Embryonic facial prominence (tissue), 1 donor: ENCODE measurements at regions not wholly inside any gene's neighbourhood (a gene's known extent, or its start where the extent isn't known, plus 50 kb on each side); places are given as distances from the start of the nearest gene placed in this dataset.
"Not testable (repeated sequence)": the region's sequence is repeated elsewhere in the genome, so short reads cannot be mapped to it uniquely, and the experiment has no call there.

Experiments used
- DNase-seq: peaks from one replicate; pipeline ENCODE4 v3.0.0-alpha.2; 2016; ENCODE audit errors: extremely low spot score

GRCh38 chr1:69077633-69078032 lies 490.1 kb upstream of the LRRC7 start:
- no peak for DNase-seq

- no peak for DNase-seq
Observed at GRCh38 chr1:69081668-69082067, 486.1 kb upstream of the LRRC7 start.

- no peak for DNase-seq
Observed at GRCh38 chr1:69082312-69082711, 485.4 kb upstream of the LRRC7 start.

GRCh38 chr1:69086148-69086547 lies 481.6 kb upstream of the LRRC7 start:
- no peak for DNase-seq

DNA sequence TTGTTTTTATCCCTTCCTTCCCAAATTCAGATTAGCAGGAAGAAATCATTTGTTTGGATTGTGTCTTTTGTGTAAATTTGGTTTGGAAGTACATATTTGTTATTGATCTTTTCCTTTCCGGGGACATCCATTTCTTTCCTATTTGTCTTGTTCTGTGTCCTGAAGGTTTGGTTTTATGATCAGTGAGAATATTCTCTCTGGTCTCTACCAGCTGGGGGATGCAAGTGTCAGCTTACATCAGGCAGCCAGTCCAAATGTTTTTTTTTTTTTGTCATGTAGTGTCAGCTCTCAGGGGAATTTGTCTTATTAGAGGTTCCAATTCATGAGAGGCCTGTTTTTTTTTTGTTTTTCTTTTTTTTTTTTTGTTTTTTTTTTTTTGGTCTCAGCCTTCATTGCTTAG lies 479.2 kb upstream of the LRRC7 start:
- no peak for DNase-seq

DNA sequence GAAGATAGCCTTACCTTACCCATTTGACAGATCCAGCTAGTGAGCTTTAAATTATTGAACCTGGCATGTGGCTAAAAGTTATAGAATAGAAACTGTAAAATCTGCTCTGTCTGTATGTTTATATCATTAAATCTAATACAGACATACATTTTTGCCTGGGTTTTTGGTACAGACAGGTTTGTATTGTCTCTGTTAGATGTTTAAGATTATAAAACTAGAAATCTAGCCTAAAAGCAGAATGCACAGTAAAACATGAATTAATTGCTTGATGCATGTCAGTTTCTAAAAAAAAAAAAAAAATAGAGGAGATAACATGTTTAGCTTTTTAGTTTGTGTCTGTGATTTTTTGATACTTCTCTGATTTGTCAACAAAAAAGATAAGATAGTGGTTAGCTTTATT lies 477.6 kb upstream of the LRRC7 start:
- no peak for DNase-seq

DNA sequence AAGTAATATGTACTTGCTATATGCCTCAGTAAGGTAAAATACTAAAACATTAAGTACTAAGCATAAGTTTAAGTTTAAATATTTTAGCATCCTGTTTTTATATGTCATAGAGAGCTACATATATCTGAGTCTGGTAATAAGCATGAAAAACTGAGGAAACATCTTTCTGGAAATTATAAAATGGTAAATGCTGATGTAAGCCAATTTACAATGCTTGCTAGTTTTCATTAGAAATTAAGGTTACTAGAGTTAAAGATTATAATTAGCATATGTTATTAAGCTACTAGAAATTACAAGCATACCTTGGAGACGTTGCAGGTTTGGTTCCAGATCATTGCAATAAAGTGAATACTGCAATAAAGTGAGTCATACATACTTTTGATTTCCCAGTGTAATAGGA lies 477.0 kb upstream of the LRRC7 start:
- no peak for DNase-seq

DNA sequence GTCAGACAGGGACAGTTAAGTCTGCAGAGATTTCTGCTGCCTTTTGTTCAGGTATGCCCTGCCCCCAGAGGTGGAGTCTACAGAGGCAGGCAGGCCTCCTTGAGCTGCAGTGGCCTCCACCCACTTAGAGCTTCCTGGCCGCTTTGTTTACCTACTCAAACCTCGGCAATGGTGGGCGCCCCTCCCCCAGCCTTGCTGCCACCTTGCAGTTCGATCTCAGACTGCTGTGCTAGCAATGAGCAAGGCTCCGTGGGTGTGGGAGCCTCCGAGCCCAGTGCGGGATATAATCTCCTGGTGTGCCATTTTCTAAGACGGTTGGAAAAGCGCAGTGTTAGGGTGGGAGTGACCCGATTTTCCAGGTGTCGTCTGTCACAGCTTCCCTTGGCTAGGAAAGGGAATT lies 465.7 kb upstream of the LRRC7 start:
- DNase-seq = not testable (repeated sequence)

DNA sequence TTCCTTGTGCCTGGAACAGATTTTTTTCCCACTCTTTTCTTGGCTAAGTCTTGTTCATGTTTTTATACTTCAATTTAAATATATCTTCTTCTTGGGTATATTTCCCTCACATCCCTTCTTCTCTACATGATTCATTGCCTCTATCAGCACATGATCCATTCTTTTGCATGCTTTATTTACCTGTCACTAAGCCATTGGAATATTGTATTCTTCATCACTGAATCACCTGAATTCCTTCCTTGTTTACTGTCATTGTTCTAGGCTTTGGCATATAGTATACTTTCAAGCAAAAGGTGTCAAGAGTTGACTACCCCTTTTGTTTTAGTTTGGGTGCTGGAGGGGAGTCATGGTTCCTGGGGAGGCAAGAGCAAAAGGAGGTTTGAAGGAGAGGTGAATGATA lies 464.5 kb upstream of the LRRC7 start:
- no peak for DNase-seq

GRCh38 chr1:69103705-69104385 lies 463.9 kb upstream of the LRRC7 start:
- DNase-seq = no peak

DNA sequence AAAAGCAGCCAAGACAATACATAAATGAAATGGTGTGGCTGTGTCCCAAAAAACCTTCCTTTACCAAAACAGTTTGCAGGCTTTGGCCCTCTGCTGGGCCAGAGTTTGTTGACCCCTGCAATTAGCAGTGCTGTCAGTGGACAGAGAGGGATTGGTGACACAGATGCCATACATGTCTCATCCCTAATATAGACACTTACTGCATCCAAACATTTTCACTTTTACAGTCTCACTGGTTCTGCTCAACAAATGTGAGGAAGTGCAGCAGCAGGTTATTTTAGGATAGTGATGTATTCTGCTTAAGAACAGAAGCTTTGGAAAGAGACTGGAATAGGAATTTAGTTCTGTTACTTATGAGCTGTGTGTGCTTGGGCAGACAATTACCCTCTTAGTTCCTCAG lies 462.8 kb upstream of the LRRC7 start:
- no peak for DNase-seq

- DNase-seq = no peak
Observed at GRCh38 chr1:69109277-69109676, 458.4 kb upstream of the LRRC7 start.

- DNase-seq = no peak
Observed at GRCh38 chr1:69110851-69111250, 456.9 kb upstream of the LRRC7 start.

DNA sequence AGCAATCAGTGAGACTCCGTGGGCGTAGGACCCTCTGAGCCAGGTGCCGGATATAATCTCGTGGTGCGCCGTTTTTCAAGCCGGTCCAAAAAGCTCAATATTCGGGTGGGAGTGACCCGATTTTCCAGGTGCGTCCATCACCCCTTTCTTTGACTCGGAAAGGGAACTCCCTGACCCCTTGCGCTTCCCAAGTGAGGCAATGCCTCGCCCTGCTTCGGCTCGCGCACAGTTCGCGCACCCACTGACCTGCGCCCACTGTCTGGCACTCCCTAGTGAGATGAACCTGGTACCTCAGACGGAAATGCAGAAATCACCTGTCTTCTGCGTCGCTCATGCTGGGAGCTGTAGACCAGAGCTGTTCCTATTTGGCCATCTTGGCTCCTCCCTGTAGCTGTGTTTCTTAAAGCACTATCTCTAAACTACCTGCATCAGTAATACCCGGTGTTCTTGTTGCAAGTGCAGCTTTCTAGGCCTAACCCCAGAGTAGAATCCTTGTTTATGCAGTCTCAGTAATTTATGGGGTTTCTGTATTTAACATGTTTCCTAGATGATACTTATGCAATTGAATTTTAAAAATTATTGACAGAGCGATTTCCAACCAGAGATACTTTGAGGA lies 447.5 kb upstream of the LRRC7 start:
- not testable (repeated sequence) for DNase-seq

DNA sequence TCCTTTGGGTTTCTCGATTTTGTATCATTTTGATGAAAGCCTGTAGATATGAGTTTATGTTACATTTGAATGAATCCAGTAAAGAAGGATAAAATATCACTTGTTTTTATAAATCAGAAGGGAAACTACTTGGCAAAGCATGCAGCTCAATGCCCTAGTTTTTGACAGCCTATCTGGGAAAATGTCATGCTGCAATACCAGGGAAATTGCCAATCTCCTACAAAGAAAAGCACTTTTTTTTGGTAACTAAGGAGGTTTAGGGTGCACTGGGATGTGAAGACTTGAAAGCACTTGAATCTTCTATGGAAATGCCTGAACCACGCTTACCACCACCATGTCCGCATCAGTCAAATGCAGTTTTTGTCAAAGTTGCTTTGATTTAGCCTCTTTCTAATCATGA lies 446.9 kb upstream of the LRRC7 start:
- DNase-seq = no peak

GRCh38 chr1:69121723-69122122 lies 446.0 kb upstream of the LRRC7 start:
- DNase-seq = no peak

GRCh38 chr1:69122373-69122772 lies 445.3 kb upstream of the LRRC7 start:
- DNase-seq = no peak

GRCh38 chr1:69123486-69123885 lies 444.2 kb upstream of the LRRC7 start:
- no peak for DNase-seq

- DNase-seq = peak; percentile 14
Observed at GRCh38 chr1:69126796-69127195, 440.9 kb upstream of the LRRC7 start.

DNA sequence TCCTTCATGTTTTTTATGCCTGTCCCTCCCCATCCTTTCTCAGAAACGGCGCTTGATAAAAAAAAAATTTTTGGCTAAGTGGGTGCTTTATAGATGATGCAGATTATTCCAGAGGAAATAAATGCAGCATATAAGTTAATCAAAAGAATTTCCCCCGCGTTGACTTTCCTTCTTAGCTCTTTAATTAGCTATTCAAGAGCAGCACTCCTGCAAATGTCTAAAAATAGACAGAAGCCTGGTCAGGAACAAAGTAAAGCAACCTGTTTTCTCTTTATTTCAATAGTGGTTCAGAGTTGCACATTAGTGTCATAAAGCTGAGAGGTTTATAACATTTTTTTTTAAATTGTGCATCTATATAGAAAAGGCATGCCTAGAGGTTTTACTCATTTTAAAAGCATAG lies 439.5 kb upstream of the LRRC7 start:
- DNase-seq = no peak

GRCh38 chr1:69129538-69129937 lies 438.2 kb upstream of the LRRC7 start:
- DNase-seq = no peak

DNA sequence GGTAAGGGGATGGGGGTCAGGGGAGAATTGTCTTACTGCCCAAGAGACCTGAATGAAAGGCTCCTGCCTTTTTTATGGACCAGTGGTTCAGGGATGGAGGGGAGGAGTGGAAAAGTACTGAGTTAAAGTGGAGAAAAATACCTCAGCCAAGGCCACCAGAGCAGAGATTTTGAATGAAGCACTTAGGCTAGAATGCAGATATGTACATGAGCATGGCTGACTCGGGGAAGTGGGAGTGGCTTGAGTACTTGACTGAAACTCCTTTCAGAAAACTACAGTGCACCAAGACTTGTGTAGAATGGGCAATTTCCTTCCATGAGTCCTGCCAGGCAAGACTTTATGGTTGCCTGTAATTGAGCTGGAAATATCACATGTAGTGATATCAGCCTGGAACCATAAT lies 429.6 kb upstream of the LRRC7 start:
- DNase-seq = no peak

- DNase-seq = no peak
Observed at GRCh38 chr1:69139007-69139406, 428.7 kb upstream of the LRRC7 start.

GRCh38 chr1:69146303-69146702 lies 421.4 kb upstream of the LRRC7 start:
- no peak for DNase-seq
